ENCODE measurements at regions not wholly inside any gene's neighbourhood (a gene's known extent, or its start where the extent isn't known, plus 50 kb on each side); places are given as distances from the start of the nearest gene placed in this dataset.
A peak's percentile ranks its signal among the peaks of the same experiment; 100 is the strongest.

DNA sequence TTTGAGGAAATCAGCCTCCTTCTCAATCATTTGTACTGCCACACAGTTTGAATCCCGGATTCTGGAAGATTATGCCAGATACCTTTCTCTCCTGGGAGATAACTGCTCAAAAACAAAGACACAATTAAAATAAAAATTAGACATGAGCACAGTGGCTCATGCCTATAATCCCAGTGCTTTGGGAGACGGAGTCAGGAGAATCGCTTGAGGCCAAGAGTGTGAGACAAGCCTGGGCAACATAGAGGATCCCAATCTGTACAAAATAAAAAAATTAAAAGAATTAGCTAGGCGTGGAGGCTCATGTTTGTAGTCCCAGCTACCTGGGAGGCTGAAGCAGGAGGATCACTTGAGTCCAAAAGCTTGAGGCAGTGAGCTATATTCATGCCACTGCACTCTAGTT lies 376.3 kb upstream of the ZFP42 start:
- TF ChIP-seq EZH2 (IDR thresholded peaks at IDR 0.05; ENCODE audit: low read length) (no peak), CTCF (optimal IDR thresholded peaks at IDR 0.05 in 1 of 3, IDR thresholded peaks at IDR 0.05 in 1 of 3, conservative IDR thresholded peaks at IDR 0.05 in 1 of 3; ENCODE audit: extremely low read depth in 1 of 3, insufficient read depth in 2 of 3, low read length in 3 of 3) (no peak)
- no peak overlapping the region for H3K4me3 ChIP-seq (ENCODE audit: control insufficient read depth in 2 of 3, extremely low read depth in 1 of 3, insufficient read depth in 2 of 3, low read depth in 1 of 3, low read length in 3 of 3)
- dilution Hi-C loops (cut with MboI; ENCODE audit: extremely low pct_ligation_motif_present, low sequenced_read_pairs) = no loop called here
- H2AFZ ChIP-seq (ENCODE audit: control insufficient read depth, low read length) = peak overlapping the region; percentile 68
- no peaks in the 10 kb centered on the region for H3K9me3 ChIP-seq (ENCODE audit: control insufficient read depth, low read depth, low read length)
- H3K4me2 ChIP-seq (ENCODE audit: control insufficient read depth, extremely low read depth, insufficient read depth, low read depth, low read length) = no peak overlapping the region
- no peak for DNase-seq (ENCODE audit: low read depth, low spot score)
- no peaks in the 10 kb centered on the region for H3K36me3 ChIP-seq (ENCODE audit: control insufficient read depth in 2 of 2, extremely low read depth in 1 of 2, insufficient read depth in 2 of 2, low read length in 2 of 2)
- peaks cover 5% of the 10 kb centered on the region for H3K4me1 ChIP-seq (ENCODE audit: control insufficient read depth, extremely low read depth, insufficient read depth, low read length)
- H3K27ac ChIP-seq (ENCODE audit: control insufficient read depth, insufficient read depth, low read length) = peak overlapping the region; percentile 3
- no peak overlapping the region for H3K9ac ChIP-seq (ENCODE audit: control insufficient read depth, extremely low read depth, insufficient read depth, low read length)
- no peaks in the 10 kb centered on the region for H4K20me1 ChIP-seq (ENCODE audit: control insufficient read depth, extremely low read depth, insufficient read depth, low read length)
- H3K79me2 ChIP-seq (ENCODE audit: control insufficient read depth, insufficient read depth, low read length) = no peaks in the 10 kb centered on the region
- no peaks in the 10 kb centered on the region for H3K27me3 ChIP-seq (ENCODE audit: control insufficient read depth, extremely low read depth, insufficient read depth, low read length)
- no peaks in the 10 kb centered on the region for H3K9me1 ChIP-seq (ENCODE audit: control insufficient read depth, extremely low read depth, insufficient read depth, low read length)
- no peak for FAIRE-seq

GRCh38 chr4:187632260-187632995 lies 363.1 kb upstream of the ZFP42 start:
- H3K4me1 ChIP-seq (ENCODE audit: control insufficient read depth, extremely low read depth, insufficient read depth, low read length) = no peaks in the 10 kb centered on the region
- H2AFZ ChIP-seq (ENCODE audit: control insufficient read depth, low read length) = no peak overlapping the region
- no peak for TF ChIP-seq EZH2 (IDR thresholded peaks at IDR 0.05; ENCODE audit: low read length)
- TF ChIP-seq CTCF (optimal IDR thresholded peaks at IDR 0.05 in 1 of 3, IDR thresholded peaks at IDR 0.05 in 1 of 3, conservative IDR thresholded peaks at IDR 0.05 in 1 of 3; ENCODE audit: extremely low read depth in 1 of 3, insufficient read depth in 2 of 3, low read length in 3 of 3) = no peak
- dilution Hi-C loops (cut with MboI; ENCODE audit: extremely low pct_ligation_motif_present, low sequenced_read_pairs) = no loop called here
- DNase-seq (ENCODE audit: low read depth, low spot score) (no peak), FAIRE-seq (no peak)
- no peaks in the 10 kb centered on the region for H3K27me3 ChIP-seq (ENCODE audit: control insufficient read depth, extremely low read depth, insufficient read depth, low read length)
- H3K9me1 ChIP-seq (ENCODE audit: control insufficient read depth, extremely low read depth, insufficient read depth, low read length) = no peaks in the 10 kb centered on the region
- no peak overlapping the region for H3K9ac ChIP-seq (ENCODE audit: control insufficient read depth, extremely low read depth, insufficient read depth, low read length)
- no peaks in the 10 kb centered on the region for H4K20me1 ChIP-seq (ENCODE audit: control insufficient read depth, extremely low read depth, insufficient read depth, low read length)
- no peaks in the 10 kb centered on the region for H3K79me2 ChIP-seq (ENCODE audit: control insufficient read depth, insufficient read depth, low read length)
- no peak overlapping the region for H3K27ac ChIP-seq (ENCODE audit: control insufficient read depth, insufficient read depth, low read length)
- H3K36me3 ChIP-seq (ENCODE audit: control insufficient read depth in 2 of 2, extremely low read depth in 1 of 2, insufficient read depth in 2 of 2, low read length in 2 of 2) = no peaks in the 10 kb centered on the region
- no peak overlapping the region for H3K4me3 ChIP-seq (ENCODE audit: control insufficient read depth in 2 of 3, extremely low read depth in 1 of 3, insufficient read depth in 2 of 3, low read depth in 1 of 3, low read length in 3 of 3)
- H3K4me2 ChIP-seq (ENCODE audit: control insufficient read depth, extremely low read depth, insufficient read depth, low read depth, low read length) = no peak overlapping the region
- H3K9me3 ChIP-seq (ENCODE audit: control insufficient read depth, low read depth, low read length) = no peaks in the 10 kb centered on the region
